Spleen (tissue), 11 donors: ENCODE measurements at regions not wholly inside any gene's neighbourhood (a gene's known extent, or its start where the extent isn't known, plus 50 kb on each side); places are given as distances from the start of the nearest gene placed in this dataset.

Experiments
- DNase-seq: peaks from one replicate; pipeline ENCODE4 v3.0.0-alpha.2; 2020
- H3K27ac ChIP-seq, 8 donors: fragments of 200-600 bp; sonication (generic) in 7 of 8; 1 replicate in 4 of 8; 2 replicates in 4 of 8; pipeline versions ENCODE4 v1.5.0 to v1.8.0; 2016 to 2021; ENCODE audit warnings: inconsistent platforms in 4 of 8, mild to moderate bottlenecking in 4 of 8, moderate library complexity in 1 of 8
- H3K27me3 ChIP-seq, 7 donors: fragments of 200-600 bp; sonication (generic) in 6 of 7; replicated peaks in 1 of 7; 1 replicate in 4 of 7; 2 replicates in 3 of 7; pipeline versions ENCODE4 v1.5.0 to v1.8.0; 2016 to 2021; ENCODE audit warnings: inconsistent platforms in 3 of 7, mild to moderate bottlenecking in 1 of 7
- H3K36me3 ChIP-seq, 6 donors: fragments of 200-600 bp; sonication (generic) in 5 of 6; 1 replicate in 4 of 6; 2 replicates in 2 of 6; pipeline versions ENCODE4 v1.5.0 to v1.8.0; 2016 to 2021; ENCODE audit warnings: inconsistent platforms in 2 of 6
- H3K4me1 ChIP-seq, 6 donors: fragments of 200-600 bp; sonication (generic) in 5 of 6; 1 replicate in 3 of 6; 2 replicates in 3 of 6; pipeline versions ENCODE4 v1.5.0 to v1.8.0; 2016 to 2021; ENCODE audit warnings: inconsistent platforms in 3 of 6
- H3K4me3 ChIP-seq, 8 donors: fragments of 200-600 bp; sonication (generic) in 7 of 8; 1 replicate in 4 of 8; 2 replicates in 4 of 8; pipeline versions ENCODE4 v1.5.0 to v1.8.0; 2016 to 2021; ENCODE audit warnings: inconsistent platforms in 4 of 8, mild to moderate bottlenecking in 4 of 8, moderate library complexity in 2 of 8
- H3K9me3 ChIP-seq, 8 donors: fragments of 200-600 bp; sonication (generic) in 7 of 8; 1 replicate in 4 of 8; 2 replicates in 4 of 8; pipeline versions ENCODE4 v1.5.0 to v1.8.0; 2016 to 2021; ENCODE audit warnings: inconsistent platforms in 4 of 8
- POLR2A ChIP-seq, 3 donors: fragments of 450-650 bp; IDR thresholded peaks; one replicate each; pipeline ENCODE4 v1.5.1; 2017; ENCODE audit warnings: antibody characterized with exemption in 3 of 3, mild to moderate bottlenecking in 1 of 3
- POLR2AphosphoS5 ChIP-seq, 3 donors: sonication (generic); formaldehyde crosslinking; IDR thresholded peaks; one replicate each; pipeline ENCODE4 v1.5.1; 2017; ENCODE audit warnings: antibody characterized with exemption in 3 of 3
- WGBS, 5 donors: extraction: QIAGEN DNeasy Blood & Tissue Kit in 3 of 5; methylation state at CpG; one replicate each; pipeline versions ENCODE4 v1.1.5 to v1.1.7; 2013 to 2018; 5-methylcytosine and 5-hydroxymethylcytosine counted together
- intact Hi-C: fragments of 100-400 bp; cut with DNase I; formaldehyde crosslinking; loops from one replicate; pipeline ENCODE4 v1.15.0; 2023; ENCODE audit warnings: low total_unique reads
- TF ChIP-seq, protein P1 (sequence below), 11 experiments: fragments of 200-600 bp in 7 of 11; fragments of 450-650 bp in 4 of 11; sonication (generic) in 4 of 11; IDR thresholded peaks in 8 of 11; conservative IDR thresholded peaks in 3 of 11; 1 replicate in 7 of 11; 2 replicates in 4 of 11; pipeline versions ENCODE4 v1.4.0 to v1.8.0; 2016 to 2021; ENCODE audit warnings: antibody characterized with exemption in 11 of 11, inconsistent platforms in 4 of 11, mild to moderate bottlenecking in 1 of 11
- donor health status: healthy with polysubstance abuse.
- donor health status: DM: no; HTN: no; CAD: no; lungs with moderate emphysema.
- donor health status: DM: no; HTN: no; CAD: no.
- donor health status: Bipolar disorder and iron deficiency.
- donor health status: healthy.
- donor health status: DM: no; HTN: no; CAD: no.
- donor health status: DM: yes; HTN: yes; CAD: no.

DNA sequence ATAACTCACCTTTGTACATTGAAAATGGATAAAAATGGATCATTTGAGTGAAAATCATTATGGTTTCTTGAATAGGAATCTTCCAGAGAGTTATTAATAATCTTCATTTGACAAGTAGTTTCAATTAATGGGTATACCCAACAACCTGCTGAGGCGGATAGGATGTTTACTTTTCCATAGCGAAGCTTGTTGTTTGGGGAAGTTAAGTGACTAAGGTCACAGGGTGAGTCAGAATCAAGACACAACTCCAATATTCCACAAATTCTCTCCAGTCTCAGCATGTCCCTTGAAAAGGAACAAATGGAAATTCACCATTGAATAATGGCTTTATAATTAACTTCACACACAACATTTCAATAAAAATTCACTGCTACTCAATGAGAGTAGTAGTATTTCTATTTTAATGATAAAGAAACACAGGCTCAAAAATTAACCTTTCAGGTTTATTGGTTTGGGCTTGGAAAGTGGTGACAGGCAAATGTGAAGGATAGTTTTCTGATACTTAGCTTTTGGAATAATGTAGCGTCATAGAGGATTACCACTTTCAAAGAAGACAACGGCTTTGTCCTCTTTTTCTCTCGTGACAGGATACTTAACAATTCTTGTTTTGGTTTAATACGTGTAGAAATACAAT is 211.3 kb downstream of the GPD2 start:
- 87 to 93% (median 91%) methylated on average over 6 of the region's 6 CpGs for WGBS, 5 donors

DNA sequence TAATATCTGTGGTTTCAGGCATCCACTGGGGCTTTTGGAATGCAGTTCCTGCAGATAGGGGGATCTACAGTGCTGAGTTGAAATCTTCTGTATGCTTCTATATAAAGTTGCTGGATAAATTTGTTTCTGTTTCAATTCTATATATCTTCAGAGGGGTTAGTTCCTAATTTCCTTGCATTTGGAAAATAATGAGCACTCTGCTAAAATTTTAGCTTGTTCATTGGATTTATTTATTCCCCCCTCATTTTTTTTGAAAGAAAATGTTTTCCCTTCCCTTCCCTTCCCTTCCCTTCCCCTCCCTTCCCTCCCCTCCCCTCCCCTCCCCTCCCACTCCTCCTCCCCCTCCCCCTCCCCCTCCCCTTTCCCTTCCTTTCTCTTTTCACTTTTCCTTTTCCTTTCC is 212.3 kb downstream of the GPD2 start:
- H3K36me3 ChIP-seq, result no peaks in the 10 kb centered on the region
- intact Hi-C loops, result no loop called here
- H3K27ac ChIP-seq, result no peak overlapping the region
- H3K4me3 ChIP-seq, result no peak overlapping the region
- no peaks in the 10 kb centered on the region for H3K27me3 ChIP-seq
- no peak for DNase-seq
- H3K4me1 ChIP-seq, result no peaks in the 10 kb centered on the region
- TF ChIP-seq POLR2A (IDR thresholded peaks at IDR 0.05), result no peak
- TF ChIP-seq, protein P1, sequence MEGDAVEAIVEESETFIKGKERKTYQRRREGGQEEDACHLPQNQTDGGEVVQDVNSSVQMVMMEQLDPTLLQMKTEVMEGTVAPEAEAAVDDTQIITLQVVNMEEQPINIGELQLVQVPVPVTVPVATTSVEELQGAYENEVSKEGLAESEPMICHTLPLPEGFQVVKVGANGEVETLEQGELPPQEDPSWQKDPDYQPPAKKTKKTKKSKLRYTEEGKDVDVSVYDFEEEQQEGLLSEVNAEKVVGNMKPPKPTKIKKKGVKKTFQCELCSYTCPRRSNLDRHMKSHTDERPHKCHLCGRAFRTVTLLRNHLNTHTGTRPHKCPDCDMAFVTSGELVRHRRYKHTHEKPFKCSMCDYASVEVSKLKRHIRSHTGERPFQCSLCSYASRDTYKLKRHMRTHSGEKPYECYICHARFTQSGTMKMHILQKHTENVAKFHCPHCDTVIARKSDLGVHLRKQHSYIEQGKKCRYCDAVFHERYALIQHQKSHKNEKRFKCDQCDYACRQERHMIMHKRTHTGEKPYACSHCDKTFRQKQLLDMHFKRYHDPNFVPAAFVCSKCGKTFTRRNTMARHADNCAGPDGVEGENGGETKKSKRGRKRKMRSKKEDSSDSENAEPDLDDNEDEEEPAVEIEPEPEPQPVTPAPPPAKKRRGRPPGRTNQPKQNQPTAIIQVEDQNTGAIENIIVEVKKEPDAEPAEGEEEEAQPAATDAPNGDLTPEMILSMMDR (IDR thresholded peaks at IDR 0.05 in 8 of 11, conservative IDR thresholded peaks at IDR 0.05 in 3 of 11), result no peak
- no peak for TF ChIP-seq POLR2AphosphoS5 (IDR thresholded peaks at IDR 0.05)
- H3K9me3 ChIP-seq, result no peaks in the 10 kb centered on the region

More for the DNA sequence above, 211.3 kb downstream of the GPD2 start:
- TF ChIP-seq, protein P1 (IDR thresholded peaks at IDR 0.05 in 8 of 11, conservative IDR thresholded peaks at IDR 0.05 in 3 of 11), result no peak
- TF ChIP-seq POLR2A (IDR thresholded peaks at IDR 0.05) (no peak), POLR2AphosphoS5 (IDR thresholded peaks at IDR 0.05) (no peak)
- Histone ChIP-seq H3K27ac (no peak overlapping the region), H3K36me3 (no peaks in the 10 kb centered on the region), H3K27me3 (no peaks in the 10 kb centered on the region), H3K4me1 (no peaks in the 10 kb centered on the region), H3K9me3 (no peaks in the 10 kb centered on the region), H3K4me3 (no peak overlapping the region)
- no peak for DNase-seq
- intact Hi-C loops, result no loop called here

DNA sequence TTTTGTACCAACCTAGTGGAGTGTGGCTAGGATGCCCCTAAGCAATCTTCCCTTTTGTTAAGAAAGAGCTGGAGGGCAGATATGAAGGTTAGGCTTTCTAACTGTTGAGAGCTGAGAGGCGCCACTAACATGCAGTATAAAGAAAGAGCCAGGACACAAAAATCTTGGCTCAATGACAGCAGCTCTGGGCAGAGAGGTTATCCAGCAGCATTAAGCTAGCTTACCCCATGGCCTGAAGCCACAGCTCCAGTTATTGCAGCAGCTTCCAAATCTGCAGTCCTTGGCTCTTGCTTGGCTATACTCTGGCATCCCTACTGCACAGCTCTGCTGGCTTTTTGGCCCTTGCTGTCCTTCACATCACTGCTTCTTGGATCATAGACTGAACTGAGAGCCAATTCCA is 213.4 kb downstream of the GPD2 start:
- Histone ChIP-seq H3K4me3 (no peak overlapping the region), H3K27ac (no peak overlapping the region), H3K9me3 (no peaks in the 10 kb centered on the region), H3K36me3 (no peaks in the 10 kb centered on the region), H3K27me3 (no peaks in the 10 kb centered on the region), H3K4me1 (no peaks in the 10 kb centered on the region)
- intact Hi-C loops, result no loop called here
- DNase-seq, result no peak
- TF ChIP-seq POLR2A (IDR thresholded peaks at IDR 0.05), result no peak
- no peak for TF ChIP-seq POLR2AphosphoS5 (IDR thresholded peaks at IDR 0.05)
- TF ChIP-seq, protein P1 (IDR thresholded peaks at IDR 0.05 in 8 of 11, conservative IDR thresholded peaks at IDR 0.05 in 3 of 11), result no peak
- 75 to 91% (median 80%) methylated on average over 1 of the region's 1 CpG for WGBS, 5 donors

DNA sequence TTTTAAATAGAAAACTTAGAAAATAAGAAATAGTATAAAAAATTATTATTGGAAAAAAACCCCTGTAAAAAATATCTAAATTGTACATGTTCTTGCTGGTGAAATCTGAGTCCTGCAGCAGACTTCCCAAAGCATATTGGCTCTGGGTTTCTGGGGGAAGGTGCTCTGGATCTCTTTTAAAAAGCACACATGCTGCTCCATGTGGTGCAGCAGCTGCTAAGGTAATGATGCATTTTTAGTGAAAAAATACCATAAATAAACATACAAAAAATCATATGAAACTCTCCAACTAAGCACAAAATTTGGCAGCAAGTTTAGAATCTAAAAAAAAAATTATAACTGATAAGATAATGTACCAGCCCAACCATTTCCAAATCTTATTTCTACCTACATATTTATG is 216.5 kb downstream of the GPD2 start:
- Histone ChIP-seq H3K9me3 (no peaks in the 10 kb centered on the region), H3K27me3 (no peaks in the 10 kb centered on the region), H3K36me3 (no peaks in the 10 kb centered on the region), H3K4me1 (no peaks in the 10 kb centered on the region), H3K4me3 (no peak overlapping the region), H3K27ac (no peak overlapping the region)
- no peak for DNase-seq
- no peak for TF ChIP-seq POLR2AphosphoS5 (IDR thresholded peaks at IDR 0.05)
- TF ChIP-seq, protein P1 (IDR thresholded peaks at IDR 0.05 in 8 of 11, conservative IDR thresholded peaks at IDR 0.05 in 3 of 11), result no peak
- TF ChIP-seq POLR2A (IDR thresholded peaks at IDR 0.05), result no peak
- intact Hi-C loops, result no loop called here
